GM18511 (cell line): ENCODE measurements at regions not wholly inside any gene's neighbourhood (a gene's known extent, or its start where the extent isn't known, plus 50 kb on each side); places are given as distances from the start of the nearest gene placed in this dataset.
"Not testable (repeated sequence)": the region's sequence is repeated elsewhere in the genome, so short reads cannot be mapped to it uniquely, and the experiment has no call there.

Experiments
- ATAC-seq: cut with Tn5 transposase; IDR thresholded peaks from one replicate; pipeline ENCODE4 v1.9.1; 2021; ENCODE audit warnings: mild to moderate bottlenecking, moderate library complexity; ENCODE audit not compliant: unreplicated experiment

DNA sequence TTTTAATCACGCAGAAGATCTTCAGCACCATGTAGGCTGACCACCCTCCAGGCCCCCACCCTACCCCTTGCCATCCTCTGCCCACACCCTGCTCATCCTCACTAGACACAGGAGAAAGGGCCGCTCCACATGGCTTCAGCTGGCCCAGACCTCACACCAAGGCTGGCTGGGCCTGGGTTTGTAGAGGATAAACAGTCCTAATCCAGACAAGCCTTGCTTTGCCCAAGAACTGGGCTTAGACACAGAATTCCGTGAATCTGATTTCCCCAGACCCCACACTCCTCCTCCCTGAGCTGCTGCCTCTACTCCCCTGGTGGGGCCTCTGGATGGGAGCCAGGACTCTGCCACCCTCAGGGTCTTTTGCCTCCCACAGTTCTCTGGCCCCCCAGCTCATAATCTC, 185.3 kb downstream of the CYP26B1 start:
- ATAC-seq: no peak

GRCh38 chr2:71961289-71962027, 186.2 kb downstream of the CYP26B1 start:
- ATAC-seq: no peak

DNA sequence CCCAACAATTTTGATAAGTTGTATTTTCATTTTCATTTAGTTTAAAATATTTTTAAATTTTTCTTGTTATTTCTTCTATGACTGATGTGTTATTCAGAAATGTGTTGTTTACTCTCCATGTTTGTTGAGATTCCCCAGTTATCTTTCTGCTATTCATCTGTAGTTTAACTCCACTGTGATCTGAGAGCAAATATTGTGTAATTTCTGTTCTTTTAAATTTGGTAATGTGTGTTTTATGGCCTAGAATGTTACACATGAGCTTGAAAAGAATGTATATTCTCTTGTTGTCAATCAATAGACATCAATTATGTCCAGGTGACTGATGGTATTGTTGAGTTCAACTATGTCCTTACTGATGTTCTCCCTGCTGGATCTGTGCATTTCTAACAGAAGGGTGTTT, 188.2 kb downstream of the CYP26B1 start:
- ATAC-seq: no peak

DNA sequence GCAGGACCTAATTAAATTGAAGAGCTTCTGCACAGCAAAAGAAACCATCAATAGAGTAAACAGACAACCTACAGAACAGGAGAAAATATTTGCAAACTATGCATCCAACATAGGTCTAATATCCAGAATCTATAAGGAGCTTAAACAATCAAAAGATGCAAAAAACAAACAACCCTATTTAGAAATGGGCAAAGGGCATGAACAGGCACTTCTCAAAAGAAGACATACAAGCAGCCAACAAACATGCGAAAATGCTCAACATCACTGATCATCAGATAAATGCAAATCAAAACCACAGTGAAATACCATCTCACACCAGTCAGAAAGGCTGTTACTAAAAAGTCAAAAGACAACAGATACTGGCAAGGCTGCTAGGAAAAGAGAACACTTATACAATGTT, 189.2 kb downstream of the CYP26B1 start:
- not testable (repeated sequence) for ATAC-seq

DNA sequence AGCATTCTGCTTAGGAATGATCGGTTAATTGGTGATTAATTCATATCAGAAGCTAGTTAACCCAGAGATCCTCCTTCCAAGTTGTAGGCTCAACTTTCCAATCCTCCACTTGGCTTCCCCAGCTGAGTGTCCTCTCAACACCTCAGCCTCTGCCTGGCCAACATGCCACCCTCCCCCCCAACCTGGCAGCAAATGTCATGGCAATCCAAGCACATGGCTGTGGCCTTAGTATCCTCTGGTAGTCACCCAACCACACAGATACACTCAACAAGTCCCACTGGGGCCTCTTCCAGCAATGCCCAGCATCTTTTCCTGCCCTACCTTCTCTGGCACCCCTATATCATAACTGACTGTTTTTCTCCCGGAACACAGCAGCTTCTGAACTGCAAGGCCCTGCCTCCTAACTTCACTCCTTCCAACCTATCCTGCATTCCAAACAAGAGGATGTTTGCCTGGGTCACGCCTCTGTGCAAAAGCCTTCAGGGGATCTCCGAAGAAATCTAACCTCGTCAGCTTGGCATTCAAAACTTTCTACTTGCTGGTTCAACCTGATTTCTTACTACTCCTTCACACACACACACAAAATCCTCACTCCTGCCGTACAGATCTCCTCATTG, 195.0 kb downstream of the CYP26B1 start:
- no peak for ATAC-seq

DNA sequence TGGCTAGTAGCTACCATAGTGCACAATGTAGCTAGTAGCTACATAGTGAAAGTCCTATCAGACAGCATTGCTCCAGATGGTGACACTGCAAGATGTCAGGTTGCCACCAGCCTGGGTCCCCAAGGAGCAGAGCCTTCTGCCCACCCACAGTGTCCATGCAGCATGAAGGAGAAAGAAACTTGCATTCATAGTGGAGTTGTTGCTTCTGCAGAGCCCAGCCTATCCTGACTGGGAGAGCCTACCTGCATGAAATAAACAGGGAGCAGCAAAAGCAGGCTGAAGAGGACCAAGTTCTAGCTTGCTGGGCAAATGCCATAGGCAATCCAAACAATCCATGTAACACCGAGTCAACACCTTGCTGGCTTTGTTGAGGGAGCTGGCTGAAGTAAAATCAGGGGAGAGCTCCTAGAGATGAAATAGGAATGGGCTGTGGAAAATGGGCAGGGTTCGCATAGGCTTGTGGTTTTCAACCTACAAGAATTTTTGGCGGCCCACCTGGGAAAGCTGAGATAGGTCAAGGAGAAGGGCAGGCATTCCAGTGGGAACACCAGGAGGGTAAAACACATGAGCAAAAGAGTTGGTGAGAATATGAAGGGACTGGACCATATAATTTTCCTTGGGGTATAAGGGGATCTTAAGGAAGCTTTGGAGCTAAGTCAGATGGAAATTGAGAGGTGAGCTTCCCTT, 195.8 kb downstream of the CYP26B1 start:
- no peak for ATAC-seq

DNA sequence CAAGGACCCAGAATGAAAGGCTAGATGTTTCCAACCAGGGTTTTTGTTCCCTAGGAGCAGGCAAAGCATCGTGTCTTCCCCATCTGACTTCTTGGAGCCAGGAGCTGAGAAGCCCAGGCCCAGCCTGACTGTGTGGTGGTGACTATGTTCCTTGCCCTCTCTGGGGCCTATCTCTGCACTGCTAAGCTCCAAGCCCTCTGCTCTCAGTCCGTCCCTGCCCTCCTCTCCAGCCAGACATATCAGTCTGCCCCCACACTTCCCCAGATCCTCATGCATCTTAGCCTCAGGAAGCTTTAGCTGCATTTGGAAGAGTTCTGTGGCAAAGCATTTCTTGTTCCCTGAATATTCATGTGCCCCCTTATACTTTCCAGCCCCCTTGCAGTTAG, 196.6 kb downstream of the CYP26B1 start:
- ATAC-seq: no peak

DNA sequence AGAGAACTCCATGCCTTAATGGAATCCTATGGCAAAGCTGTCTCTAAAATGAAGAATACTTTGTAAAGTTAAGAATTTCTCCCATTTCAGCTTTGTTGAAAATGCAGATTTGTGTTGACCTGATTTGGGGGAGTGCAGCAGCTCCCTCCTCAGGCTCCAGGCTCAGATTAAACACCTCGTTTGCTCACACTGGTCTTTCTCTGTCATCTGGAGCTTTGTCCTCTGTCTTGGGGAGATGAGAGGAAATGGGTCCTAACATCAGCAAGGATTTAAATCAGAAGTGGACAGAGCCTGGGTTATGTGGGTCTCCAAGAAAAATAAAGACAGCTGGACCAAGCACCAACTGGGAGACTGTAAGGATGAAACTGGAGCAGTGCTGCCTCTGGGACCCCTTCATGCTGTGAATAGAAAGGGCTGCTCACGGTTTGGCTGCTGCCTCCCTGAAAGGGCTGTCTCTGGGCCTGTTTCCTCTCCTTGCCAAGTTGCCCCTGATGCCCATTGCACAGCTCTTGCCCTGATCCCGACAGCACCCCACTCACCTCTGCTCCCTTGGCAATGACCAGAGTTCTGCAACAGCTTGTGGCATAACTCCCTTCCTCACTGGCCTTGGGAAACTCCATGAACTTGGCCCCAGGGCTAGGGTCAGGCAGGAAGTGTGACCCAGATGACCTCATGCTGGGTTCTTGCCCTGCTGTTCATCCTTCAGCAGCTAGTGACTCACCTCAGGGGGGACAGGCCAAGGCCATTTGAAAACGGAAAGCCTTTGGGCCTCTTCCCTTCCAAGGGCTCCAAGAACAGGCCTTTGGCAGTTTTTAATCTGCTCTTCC, 197.2 kb downstream of the CYP26B1 start:
- no peak for ATAC-seq

DNA sequence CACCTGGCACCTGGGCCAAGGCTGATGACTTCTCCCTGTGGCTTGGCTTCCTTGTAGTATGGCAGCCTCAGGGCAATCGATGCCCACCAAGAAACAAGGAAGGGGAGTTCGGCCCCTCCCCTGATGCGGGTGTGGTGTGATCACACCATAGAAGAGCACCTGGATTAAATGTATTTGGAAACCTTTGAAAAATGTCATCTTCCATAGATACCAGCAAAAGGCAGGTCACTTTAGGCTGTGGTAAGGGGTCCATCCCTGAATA, 198.2 kb downstream of the CYP26B1 start:
- ATAC-seq: no peak

DNA sequence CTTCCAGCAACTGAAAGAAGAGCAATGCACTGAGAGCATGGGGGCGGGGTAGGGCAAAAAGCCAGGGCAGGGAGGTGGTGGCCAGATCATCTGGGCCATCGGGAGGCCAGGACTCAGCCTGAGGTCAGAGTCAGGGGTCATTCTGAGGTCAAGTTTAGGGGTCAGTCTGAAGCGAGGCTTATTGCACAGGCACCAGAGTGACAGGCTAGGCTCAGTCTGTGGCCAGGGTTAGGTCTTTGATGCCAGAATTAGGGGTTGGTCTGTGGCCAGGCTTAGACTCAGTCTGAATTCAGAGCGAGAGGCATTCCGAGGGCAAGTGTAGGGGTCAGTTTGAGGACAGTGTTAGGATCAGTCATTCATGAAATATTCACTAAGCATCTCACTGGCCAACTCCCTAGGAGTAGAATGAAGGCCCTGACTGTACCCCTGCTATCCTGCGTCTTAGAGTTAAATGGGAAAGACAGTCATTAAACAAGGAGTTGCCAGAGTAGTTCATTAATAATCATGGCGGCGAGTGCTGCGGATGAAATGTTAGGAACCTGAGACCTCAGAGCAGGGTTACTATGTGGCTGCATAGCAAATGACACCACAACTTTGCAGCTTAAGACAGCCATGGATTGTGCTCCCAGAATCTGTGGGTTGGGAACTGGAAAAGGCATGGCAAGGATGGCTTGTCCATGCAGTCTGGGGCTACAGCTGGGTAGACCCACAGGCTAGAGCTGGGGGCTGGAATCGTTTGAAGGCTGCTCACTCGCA, 198.7 kb downstream of the CYP26B1 start:
- no peak for ATAC-seq

- ATAC-seq: no peak
Observed at GRCh38 chr2:71947809-71948208, 199.9 kb downstream of the CYP26B1 start.

GRCh38 chr2:71945603-71945959, 202.1 kb downstream of the CYP26B1 start:
- ATAC-seq: no peak

DNA sequence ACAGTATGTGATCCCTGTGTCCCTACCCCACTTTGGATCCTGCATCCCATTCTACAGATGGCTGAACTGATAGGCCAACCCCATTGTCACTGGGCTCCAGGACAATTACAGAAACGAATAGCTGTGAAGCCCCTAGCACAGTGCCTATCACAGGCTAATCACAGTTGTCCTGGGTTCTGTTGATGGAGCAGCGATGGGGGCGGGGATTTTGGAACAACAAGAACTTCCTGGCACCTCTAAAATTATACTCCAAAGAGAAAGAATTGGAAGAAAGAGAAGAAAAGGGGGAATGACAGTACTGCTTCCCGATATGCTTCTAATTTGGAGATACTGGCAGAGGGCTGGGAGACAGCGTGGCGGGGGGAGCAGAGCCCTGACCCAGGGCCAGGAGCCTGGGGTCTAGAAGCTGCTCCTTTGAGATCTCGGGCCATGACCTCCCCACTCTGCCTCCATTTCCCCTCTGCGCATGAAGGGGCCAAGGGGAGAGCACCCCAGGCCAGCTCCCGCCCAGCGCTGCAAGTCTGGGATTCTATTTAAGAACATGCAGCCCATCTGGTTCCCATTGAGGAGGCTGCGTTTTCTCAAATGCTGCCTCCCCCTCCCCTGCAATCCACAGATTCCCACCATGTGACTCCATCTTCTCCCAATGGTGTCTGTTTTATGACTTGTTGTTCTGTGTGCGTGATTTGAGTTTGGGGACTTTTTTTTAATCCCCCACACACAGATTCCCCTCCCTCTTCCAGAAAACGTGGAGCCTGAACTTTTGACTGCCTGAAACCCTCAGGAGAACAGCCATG, 202.7 kb downstream of the CYP26B1 start:
- no peak for ATAC-seq

GRCh38 chr2:71944183-71944550, 203.5 kb downstream of the CYP26B1 start:
- ATAC-seq: no peak

DNA sequence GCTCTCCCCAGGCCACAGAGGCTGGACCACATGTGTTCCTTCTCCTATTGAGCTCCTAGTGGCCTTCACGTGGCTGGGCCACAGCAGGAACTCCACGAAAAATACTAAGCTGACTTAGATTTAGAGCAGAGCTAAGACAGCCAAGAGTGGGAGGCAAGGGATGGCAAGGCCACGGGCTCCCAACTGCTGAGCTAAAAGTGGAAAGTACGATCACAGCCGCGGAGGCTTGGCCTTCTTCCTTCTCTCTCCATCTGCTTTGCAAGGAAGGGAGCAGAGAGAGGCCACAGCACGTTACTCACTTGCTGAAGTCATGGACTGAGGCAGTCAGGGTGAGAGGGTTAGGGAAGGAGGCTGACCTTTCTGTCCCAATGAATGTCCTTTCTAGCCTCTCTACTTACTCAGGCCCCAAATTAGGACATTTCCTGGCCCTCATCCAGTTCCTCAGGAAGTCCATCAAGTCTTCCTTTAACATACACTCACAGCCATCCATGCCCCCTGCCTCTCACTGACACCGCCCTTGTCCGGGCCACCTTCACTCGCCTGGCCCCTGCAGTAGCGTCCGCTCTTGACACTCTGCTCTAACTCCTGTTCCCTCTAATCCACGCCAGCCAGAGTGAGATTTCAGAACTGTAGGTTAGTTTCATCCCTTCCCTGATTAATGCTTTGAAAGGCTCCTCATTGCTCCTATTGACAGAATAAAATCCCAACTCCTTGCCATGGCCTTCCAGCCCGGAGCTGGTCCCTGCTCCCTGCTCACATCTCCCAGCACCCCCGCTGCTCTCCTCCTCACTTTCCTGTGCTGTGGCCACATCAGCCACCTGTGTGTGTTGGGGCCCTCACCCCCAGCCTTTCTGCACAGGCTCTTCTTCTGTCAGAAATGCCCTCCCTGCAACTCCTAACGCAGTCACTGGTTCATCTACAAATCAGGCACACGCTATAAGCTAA, 204.2 kb downstream of the CYP26B1 start:
- ATAC-seq: no peak

GRCh38 chr2:71941726-71942525, 205.7 kb downstream of the CYP26B1 start:
- no peak for ATAC-seq

DNA sequence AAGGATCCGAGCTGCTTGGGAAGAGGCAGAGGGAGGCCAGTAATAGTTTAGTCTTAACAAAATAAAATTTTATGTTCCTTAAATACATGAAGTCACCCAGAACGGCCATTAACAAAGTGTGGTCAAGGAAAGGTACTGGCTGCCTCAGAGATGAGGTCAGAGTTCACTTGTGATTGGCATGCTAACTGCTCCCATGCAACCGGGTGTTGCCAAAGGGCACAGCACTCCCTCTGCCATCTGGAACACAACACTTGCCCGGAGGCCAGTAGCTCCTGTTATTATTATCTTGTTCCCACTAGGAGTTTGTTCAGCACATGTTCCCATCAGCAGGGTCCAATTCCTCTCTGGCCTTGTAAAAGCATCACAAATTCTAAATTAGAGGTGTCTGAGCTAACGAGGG, 207.0 kb downstream of the CYP26B1 start:
- no peak for ATAC-seq
